ENCODE measurements at regions not wholly inside any gene's neighbourhood (a gene's known extent, or its start where the extent isn't known, plus 50 kb on each side); places are given as distances from the start of the nearest gene placed in this dataset.

GRCh38 chr15:87420017-87420416, 836.5 kb downstream of the NTRK3 start:
- TF ChIP-seq FOXM1 (CRISPR knock-in tag; IDR thresholded peaks at IDR 0.05) (no peak), HOXD1 (CRISPR knock-in tag; IDR thresholded peaks at IDR 0.05) (no peak), CHCHD3 (CRISPR knock-in tag; IDR thresholded peaks at IDR 0.05) (no peak), ZNF766 (CRISPR knock-in tag; IDR thresholded peaks at IDR 0.05; ENCODE audit: borderline replicate concordance) (no peak), ZNF629 (CRISPR knock-in tag; conservative IDR thresholded peaks at IDR 0.05) (no peak), HDAC2 (CRISPR knock-in tag; IDR thresholded peaks at IDR 0.05) (no peak), ZNF12 (CRISPR knock-in tag; IDR thresholded peaks at IDR 0.05) (no peak), BRCA1 (CRISPR knock-in tag; IDR thresholded peaks at IDR 0.05) (no peak), NR1H2 (CRISPR knock-in tag; IDR thresholded peaks at IDR 0.05; ENCODE audit: borderline replicate concordance, low read depth) (no peak), SIN3A (IDR thresholded peaks at IDR 0.05; ENCODE audit: borderline replicate concordance, low read depth, low read length) (no peak)

All from HepG2 (cell line).